Fibroblast of lung (primary cell): ENCODE measurements at regions not wholly inside any gene's neighbourhood (a gene's known extent, or its start where the extent isn't known, plus 50 kb on each side); places are given as distances from the start of the nearest gene placed in this dataset.

Experiments used
- EZH2 ChIP-seq: IDR thresholded peaks from 2 replicates; pipeline ENCODE4 v1.5.1; 2012; ENCODE audit warnings: low read length, control low read depth, mild to moderate bottlenecking; ENCODE audit errors: missing control alignments
- TF ChIP-seq, protein P1 (sequence below), 2 donors: IDR thresholded peaks in 1 of 2; conservative IDR thresholded peaks in 1 of 2; 1 replicate in 1 of 2; 2 replicates in 1 of 2; pipeline ENCODE4 v1.5.1; 2011 to 2012; ENCODE audit warnings: low read length in 2 of 2, control low read depth in 1 of 2, inconsistent platforms in 1 of 2, low read depth in 1 of 2, mild to moderate bottlenecking in 1 of 2

- TF ChIP-seq, protein P1, sequence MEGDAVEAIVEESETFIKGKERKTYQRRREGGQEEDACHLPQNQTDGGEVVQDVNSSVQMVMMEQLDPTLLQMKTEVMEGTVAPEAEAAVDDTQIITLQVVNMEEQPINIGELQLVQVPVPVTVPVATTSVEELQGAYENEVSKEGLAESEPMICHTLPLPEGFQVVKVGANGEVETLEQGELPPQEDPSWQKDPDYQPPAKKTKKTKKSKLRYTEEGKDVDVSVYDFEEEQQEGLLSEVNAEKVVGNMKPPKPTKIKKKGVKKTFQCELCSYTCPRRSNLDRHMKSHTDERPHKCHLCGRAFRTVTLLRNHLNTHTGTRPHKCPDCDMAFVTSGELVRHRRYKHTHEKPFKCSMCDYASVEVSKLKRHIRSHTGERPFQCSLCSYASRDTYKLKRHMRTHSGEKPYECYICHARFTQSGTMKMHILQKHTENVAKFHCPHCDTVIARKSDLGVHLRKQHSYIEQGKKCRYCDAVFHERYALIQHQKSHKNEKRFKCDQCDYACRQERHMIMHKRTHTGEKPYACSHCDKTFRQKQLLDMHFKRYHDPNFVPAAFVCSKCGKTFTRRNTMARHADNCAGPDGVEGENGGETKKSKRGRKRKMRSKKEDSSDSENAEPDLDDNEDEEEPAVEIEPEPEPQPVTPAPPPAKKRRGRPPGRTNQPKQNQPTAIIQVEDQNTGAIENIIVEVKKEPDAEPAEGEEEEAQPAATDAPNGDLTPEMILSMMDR (conservative IDR thresholded peaks at IDR 0.05 in 1 of 2, IDR thresholded peaks at IDR 0.05 in 1 of 2; ENCODE audit: low read depth in 1 of 2, low read length in 2 of 2), result no peak
- no peak for TF ChIP-seq EZH2
Measured at GRCh38 chr3:43190670-43191069, 84.8 kb upstream of the POMGNT2 start.
